KBM-7 (cell line): ENCODE measurements at regions not wholly inside any gene's neighbourhood (a gene's known extent, or its start where the extent isn't known, plus 50 kb on each side); places are given as distances from the start of the nearest gene placed in this dataset.

Experiments
- DNase-seq: peaks from one replicate; pipeline ENCODE4 v3.0.0-alpha.2; 2015
- in situ Hi-C: fragments of 300-500 bp; cut with MboI; formaldehyde crosslinking; loops from 2 replicates; pipeline ENCODE4 v1.14.3; 2020; ENCODE audit warnings: low sequenced_read_pairs, low pct_unique_long_range_greater_than_20kb, mixed read lengths

DNA sequence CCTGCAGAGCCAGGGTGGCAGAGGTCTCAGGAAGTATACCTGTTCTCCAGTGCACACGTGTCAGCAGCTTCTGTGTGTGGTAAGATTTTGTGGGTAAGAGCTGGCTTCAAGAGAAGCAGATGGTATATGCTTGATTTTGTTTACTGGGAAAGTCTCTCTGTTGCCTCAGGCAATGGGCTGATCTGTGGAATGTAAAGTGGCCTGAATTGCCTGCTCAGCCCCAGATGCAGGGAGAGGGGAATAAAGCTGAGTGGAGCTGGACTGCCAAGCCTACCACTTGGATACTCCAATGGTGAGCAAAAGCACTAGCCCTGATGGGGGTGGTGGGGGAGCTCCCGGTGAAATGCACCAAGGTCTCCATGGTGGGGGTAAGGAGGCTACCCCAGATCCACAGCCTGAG lies 156.1 kb downstream of the WDR11 start:
- in situ Hi-C loops: no loop called here
- DNase-seq: no peak

GRCh38 chr10:121015916-121016315 lies 164.8 kb downstream of the WDR11 start:
- in situ Hi-C loops: no loop called here
- DNase-seq: no peak

DNA sequence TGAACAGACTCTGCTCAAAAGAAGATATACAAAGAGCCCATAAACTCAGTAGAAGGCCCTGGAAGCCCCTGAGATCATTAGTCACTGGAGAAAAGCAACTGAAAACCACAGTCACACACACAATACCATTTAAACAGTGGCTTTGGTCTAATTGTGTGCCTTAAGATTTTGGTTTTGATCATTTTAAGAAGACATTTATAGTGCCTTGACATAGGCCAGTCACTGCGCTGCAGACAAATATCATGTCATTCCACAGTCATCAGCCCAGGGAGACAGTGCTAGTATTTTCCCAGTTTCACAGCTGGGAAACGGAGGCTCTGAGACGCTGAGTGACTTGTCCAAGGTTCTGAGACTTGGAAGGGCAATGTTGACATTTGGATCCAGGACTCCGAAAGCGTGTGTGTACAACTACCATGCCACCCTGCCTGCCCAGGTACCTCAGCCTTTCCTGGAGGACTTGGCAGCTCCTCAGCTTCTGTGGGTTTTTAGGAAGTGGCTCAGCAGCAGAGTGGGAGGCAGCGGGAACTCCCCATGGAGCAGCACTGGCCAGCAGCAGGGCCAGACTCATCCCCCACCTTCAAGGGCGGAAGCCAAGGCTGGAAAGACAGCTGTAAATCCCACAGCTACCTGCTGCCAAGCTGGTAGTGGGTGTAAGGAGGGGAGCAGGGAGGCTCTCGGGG lies 173.9 kb downstream of the WDR11 start:
- DNase-seq: no peak
- in situ Hi-C loops: no loop called here

GRCh38 chr10:121025731-121026130 lies 174.6 kb downstream of the WDR11 start:
- no peak for DNase-seq
- in situ Hi-C loops: no loop called here

GRCh38 chr10:121027371-121027770 lies 176.2 kb downstream of the WDR11 start:
- DNase-seq: no peak
- in situ Hi-C loops: no loop called here

DNA sequence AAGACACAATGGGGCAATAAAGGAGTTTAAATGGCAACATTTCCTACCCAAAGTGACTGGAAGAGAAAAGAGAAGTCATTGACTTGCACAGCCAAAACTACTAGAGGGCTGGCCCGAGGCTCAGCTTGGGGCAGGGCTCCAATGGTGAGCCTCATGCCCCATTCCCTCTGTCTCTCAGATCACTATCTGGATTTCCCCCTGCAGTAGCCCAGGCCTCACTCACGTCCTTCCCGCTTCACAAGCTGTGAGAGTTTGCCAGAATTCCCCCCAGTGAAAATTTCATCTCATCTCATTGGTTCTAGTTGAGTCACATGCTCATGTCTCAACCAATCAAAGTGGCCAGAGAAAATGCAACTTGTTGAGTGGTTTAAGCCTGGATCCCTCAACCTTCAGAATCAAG lies 181.3 kb downstream of the WDR11 start:
- in situ Hi-C loops: no loop called here
- peak; percentile 7 for DNase-seq

GRCh38 chr10:121033366-121033765 lies 182.2 kb downstream of the WDR11 start:
- in situ Hi-C loops: no loop called here
- DNase-seq: no peak

GRCh38 chr10:121036431-121036830 lies 185.3 kb downstream of the WDR11 start:
- in situ Hi-C loops: no loop called here
- DNase-seq: no peak

DNA sequence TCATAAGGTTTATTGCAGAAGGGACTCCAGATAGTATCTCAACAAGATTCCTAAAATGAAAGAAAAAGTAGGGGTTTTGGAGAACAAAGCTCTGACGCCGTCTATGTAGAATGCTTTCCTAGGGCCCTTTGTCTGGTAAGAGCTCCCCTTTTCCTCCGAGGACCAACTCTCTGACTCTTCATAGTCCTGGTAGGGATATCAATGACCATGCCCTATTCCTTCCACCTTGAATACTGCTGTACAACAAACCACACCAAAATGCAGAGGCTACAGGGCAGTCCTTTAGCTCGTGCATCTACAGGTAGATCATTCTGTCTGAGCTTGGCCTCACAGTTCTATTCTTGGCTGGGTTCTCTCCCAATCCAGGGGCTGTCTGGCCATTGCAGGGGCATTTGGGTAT lies 190.3 kb downstream of the WDR11 start:
- in situ Hi-C loops: no loop called here

GRCh38 chr10:121041906-121042305 lies 190.7 kb downstream of the WDR11 start:
- in situ Hi-C loops: no loop called here

More for the DNA sequence above, 190.3 kb downstream of the WDR11 start:
- DNase-seq: no peak

GRCh38 chr10:121042342-121042741 lies 191.2 kb downstream of the WDR11 start:
- in situ Hi-C loops: no loop called here

More at GRCh38 chr10:121041906-121042305, 190.7 kb downstream of the WDR11 start:
- DNase-seq: no peak

DNA sequence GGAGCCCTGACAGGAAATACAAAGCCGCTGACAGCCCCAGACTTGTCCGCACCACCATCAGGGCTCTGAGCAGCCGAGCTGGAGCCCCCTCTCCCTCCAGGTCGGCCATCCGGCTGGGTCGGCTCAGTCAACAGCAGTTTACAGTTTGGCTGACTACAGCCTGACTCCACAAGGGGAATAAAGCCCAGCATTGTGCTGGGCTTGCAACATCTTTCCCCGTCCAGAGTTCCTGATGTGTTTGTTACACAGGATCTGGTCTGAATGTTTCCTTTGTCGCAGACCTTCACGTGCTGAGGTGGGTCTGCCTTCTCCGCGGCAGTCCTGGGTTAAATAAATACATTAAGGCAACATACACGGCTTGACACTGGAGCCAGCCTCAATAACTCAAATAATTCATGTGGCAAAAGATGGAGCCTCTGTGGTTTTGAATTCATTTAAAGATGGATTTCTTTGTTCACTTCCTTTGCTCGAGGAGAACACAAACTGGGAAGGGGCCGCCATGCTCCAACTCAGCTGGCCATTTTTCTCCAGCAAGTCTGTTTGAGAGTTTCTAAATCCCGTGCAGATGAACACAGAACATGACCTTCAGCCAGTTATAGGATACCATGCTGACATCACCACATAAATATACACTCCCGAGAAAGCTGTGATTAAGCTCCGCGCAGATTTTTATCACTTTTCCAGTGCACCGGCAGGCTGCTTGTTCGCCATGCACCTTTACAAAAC lies 192.1 kb downstream of the WDR11 start:
- in situ Hi-C loops: no loop called here
- no peak for DNase-seq

More at GRCh38 chr10:121042342-121042741, 191.2 kb downstream of the WDR11 start:
- no peak for DNase-seq

DNA sequence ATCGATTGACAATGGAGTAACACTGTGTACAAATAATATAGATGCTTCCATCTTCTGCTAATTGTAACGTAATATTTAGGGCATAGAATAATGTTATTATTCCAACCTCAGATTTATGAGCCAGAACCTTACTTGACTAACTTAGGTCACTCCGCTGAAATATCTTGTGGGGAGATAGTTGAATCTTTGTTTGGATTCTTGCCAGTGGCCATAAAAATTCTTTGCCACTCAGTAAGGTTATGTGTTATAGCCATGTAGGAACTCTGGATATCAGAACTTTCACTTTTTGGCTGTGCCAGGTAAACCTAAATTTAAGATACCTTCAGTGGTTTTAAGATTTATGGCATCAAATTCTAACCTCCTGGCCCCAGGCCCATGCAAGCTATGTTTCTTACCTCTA lies 197.6 kb downstream of the WDR11 start:
- in situ Hi-C loops: no loop called here

GRCh38 chr10:121049489-121049888 lies 198.3 kb downstream of the WDR11 start:
- in situ Hi-C loops: no loop called here
- no peak for DNase-seq

More for the DNA sequence above, 197.6 kb downstream of the WDR11 start:
- DNase-seq: no peak

- in situ Hi-C loops: no loop called here
Measured at GRCh38 chr10:121049923-121050322, 198.8 kb downstream of the WDR11 start.

DNA sequence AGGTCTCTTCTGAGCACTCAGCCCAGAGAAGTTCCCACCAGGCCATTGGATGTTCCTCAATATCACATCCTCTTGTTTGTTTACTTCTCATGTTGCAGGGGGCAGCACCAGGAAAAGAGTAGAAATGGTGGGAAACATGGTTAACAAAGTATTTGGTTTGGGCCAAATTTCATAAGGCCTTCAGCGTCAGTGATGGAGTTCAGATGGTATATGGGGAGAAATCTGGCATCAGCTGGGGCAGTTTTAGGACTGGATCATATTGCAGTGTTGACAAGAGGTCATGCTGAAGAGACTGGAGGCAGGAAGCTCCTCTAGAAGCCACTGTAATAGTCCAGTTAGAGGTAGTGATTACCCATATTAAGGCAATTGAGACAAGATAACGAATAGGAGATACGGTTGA lies 200.0 kb downstream of the WDR11 start:
- in situ Hi-C loops: no loop called here
- DNase-seq: no peak

More at GRCh38 chr10:121049923-121050322, 198.8 kb downstream of the WDR11 start:
- no peak for DNase-seq

DNA sequence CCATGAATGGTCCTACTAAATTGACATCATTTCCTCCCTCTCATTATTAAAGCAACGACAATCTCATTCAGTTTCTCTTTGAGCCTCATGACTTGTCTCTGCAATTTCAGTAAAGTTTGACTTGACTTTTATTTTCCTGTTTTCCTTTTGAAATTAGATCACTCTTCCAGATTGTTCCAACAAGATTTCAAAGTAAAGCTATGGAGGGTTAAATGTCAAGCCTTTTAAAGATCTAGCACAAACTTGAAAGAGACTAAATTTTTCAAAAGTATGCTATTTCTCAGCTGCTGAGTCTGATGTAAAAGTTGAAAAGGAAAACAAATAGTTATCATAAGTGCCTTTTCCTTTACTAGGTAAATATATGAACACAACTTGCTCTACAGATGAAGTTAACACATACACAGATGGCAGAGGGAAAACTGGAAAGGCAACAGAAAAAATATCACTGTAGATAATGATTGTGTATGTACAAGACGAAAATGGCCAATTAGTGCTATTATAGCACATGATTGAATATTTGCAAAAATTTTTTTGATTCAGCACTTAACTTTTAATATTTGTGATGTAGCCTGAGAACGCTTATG lies 200.6 kb downstream of the WDR11 start:
- no peak for DNase-seq
- in situ Hi-C loops: no loop called here

DNA sequence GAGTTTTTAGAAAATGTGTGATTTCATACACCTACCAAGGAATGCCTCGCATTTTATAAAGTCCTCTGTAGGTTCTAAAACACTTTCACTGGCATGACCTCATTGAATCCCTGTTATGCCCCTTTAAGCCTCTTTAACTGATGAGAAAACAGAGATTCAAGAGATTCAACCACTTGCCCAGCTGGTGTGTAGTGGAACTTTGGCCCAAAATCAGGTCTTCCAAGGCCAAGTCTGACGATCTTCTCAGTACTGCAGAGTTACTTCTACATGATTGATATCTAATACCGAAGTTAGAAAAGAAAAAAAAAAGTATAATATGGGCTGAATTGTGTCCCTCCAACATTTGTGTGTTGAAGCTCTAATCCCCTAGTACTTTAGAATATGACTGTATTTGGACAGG lies 202.0 kb downstream of the WDR11 start:
- in situ Hi-C loops: no loop called here
- no peak for DNase-seq

GRCh38 chr10:121054874-121055273 lies 203.7 kb downstream of the WDR11 start:
- DNase-seq: no peak
- in situ Hi-C loops: no loop called here

GRCh38 chr10:121057269-121057668 lies 206.1 kb downstream of the WDR11 start:
- no peak for DNase-seq
- in situ Hi-C loops: no loop called here
